ENCODE measurements at regions not wholly inside any gene's neighbourhood (a gene's known extent, or its start where the extent isn't known, plus 50 kb on each side); places are given as distances from the start of the nearest gene placed in this dataset.

- no peak overlapping the region for H4K91ac ChIP-seq (replicated peaks; ENCODE audit: insufficient read length, low read length)
- no peak overlapping the region for H2BK12ac ChIP-seq (ENCODE audit: low read depth, low read length)
- DNase-seq (ENCODE audit: low read depth in 1 of 2, low spot score in 2 of 2): no peak
- H3K9ac ChIP-seq (replicated peaks in 1 of 4; ENCODE audit: extremely low read depth in 1 of 4, low read depth in 3 of 4, low read length in 3 of 4): no peak overlapping the region
- no peak overlapping the region for H3K56ac ChIP-seq (replicated peaks; ENCODE audit: insufficient read length, low read depth, low read length)
- CTCF ChIA-PET (ENCODE audit: partially characterized antibody): interaction anchor here (0.9 to 1.4 kb wide), 11 partner anchors 10 to 573 kb away, joined by 3 to 5 read pairs (median 3); no protein-coding TSS in a partner anchor
- no peak overlapping the region for H3K27ac ChIP-seq (ENCODE audit: low read depth, low read length)
- no peaks in the 10 kb centered on the region for H3K23me2 ChIP-seq (ENCODE audit: low read depth, low read length)
- 90 to 100% methylated on average over 1 to 5 of the region's 5 CpGs for WGBS, 2 experiments (ENCODE audit: extremely low coverage in 1 of 2, insufficient coverage in 1 of 2, insufficient read length in 1 of 2, insufficient replicate concordance in 2 of 2, low coverage in 1 of 2, low lambda C conversion rate in 2 of 2, missing lambda C conversion rate in 1 of 2)
- POLR2A ChIA-PET (ENCODE audit: partially characterized antibody): interaction anchor here (0.6 kb wide), 1 partner anchor 676 kb away, joined by 3 read pairs; no protein-coding TSS in a partner anchor
- no peak overlapping the region for H2BK5ac ChIP-seq (ENCODE audit: low read depth, low read length)
- no peak overlapping the region for H3K4me3 ChIP-seq (ENCODE audit: extremely low read depth in 1 of 4, insufficient read depth in 2 of 4, low read depth in 3 of 4, low read length in 4 of 4)
- no peak overlapping the region for H4K5ac ChIP-seq (ENCODE audit: insufficient read length, low read depth, low read length)
- no peak overlapping the region for H2AK5ac ChIP-seq (ENCODE audit: low read depth, low read length)
- H3K79me1 ChIP-seq (ENCODE audit: low read depth, low read length): no peaks in the 10 kb centered on the region
- no peak overlapping the region for H2BK20ac ChIP-seq (ENCODE audit: low read length)
- H2BK120ac ChIP-seq (replicated peaks; ENCODE audit: low read depth, low read length): no peak overlapping the region
- H4K8ac ChIP-seq (ENCODE audit: extremely low read depth, insufficient read depth, low read length): no peak overlapping the region
- no peak overlapping the region for H2BK15ac ChIP-seq (ENCODE audit: low read length)
- no peaks in the 10 kb centered on the region for H3K36me3 ChIP-seq (ENCODE audit: control insufficient read depth in 2 of 4, insufficient read depth in 4 of 4, low read length in 3 of 4)
- no peaks in the 10 kb centered on the region for H4K20me1 ChIP-seq (replicated peaks in 1 of 2; ENCODE audit: control insufficient read depth in 1 of 2, insufficient read depth in 2 of 2, low read length in 2 of 2)
- H3K14ac ChIP-seq (ENCODE audit: insufficient read length): no peak overlapping the region
- no peaks in the 10 kb centered on the region for H3K4me1 ChIP-seq (replicated peaks in 1 of 4; ENCODE audit: control insufficient read depth in 3 of 4, insufficient read depth in 4 of 4, low read length in 3 of 4)
- no peak overlapping the region for H3K23ac ChIP-seq (ENCODE audit: insufficient read length)
- no peak overlapping the region for H3K4me2 ChIP-seq (ENCODE audit: insufficient read depth in 1 of 2, low read depth in 2 of 2, low read length in 2 of 2)
- no peaks in the 10 kb centered on the region for H3K9me3 ChIP-seq (ENCODE audit: insufficient read depth in 2 of 2, low read depth in 1 of 2, low read length in 1 of 2)
- no peaks in the 10 kb centered on the region for H3K79me2 ChIP-seq (ENCODE audit: control insufficient read depth in 1 of 2, insufficient read depth in 2 of 2, low read length in 2 of 2)
- H3K18ac ChIP-seq (ENCODE audit: extremely low read depth, low read length): no peak overlapping the region
- no peak for FAIRE-seq
- H2AFZ ChIP-seq (ENCODE audit: low read length): no peak overlapping the region
- no peak overlapping the region for H3K4ac ChIP-seq (replicated peaks; ENCODE audit: insufficient read length, low read depth, low read length)
- H3K27me3 ChIP-seq (replicated peaks in 1 of 4; ENCODE audit: control insufficient read depth in 3 of 4, extremely low read depth in 1 of 4, insufficient read depth in 3 of 4, low read length in 3 of 4): no peaks in the 10 kb centered on the region
- TF ChIP-seq ATF3 (IDR thresholded peaks at IDR 0.05; ENCODE audit: insufficient read depth, low read depth, low read length) (no peak), CBX8 (IDR thresholded peaks at IDR 0.05; ENCODE audit: borderline replicate concordance, low read depth, low read length) (no peak), EP300 (IDR thresholded peaks at IDR 0.05; ENCODE audit: borderline replicate concordance in 1 of 2, low read depth in 2 of 2, low read length in 2 of 2) (no peak), KDM1A (IDR thresholded peaks at IDR 0.05; ENCODE audit: borderline replicate concordance, low read length) (no peak), NANOG (IDR thresholded peaks at IDR 0.05; ENCODE audit: insufficient read depth, low read depth, low read length, poor library complexity, severe bottlenecking) (no peak), KDM5A (IDR thresholded peaks at IDR 0.05; ENCODE audit: low read length) (no peak), POU5F1 (IDR thresholded peaks at IDR 0.05; ENCODE audit: low read depth, low read length) (no peak), SRF (IDR thresholded peaks at IDR 0.05; ENCODE audit: low read depth, low read length) (no peak), CHD1 (IDR thresholded peaks at IDR 0.05; ENCODE audit: low read depth, low read length) (no peak), SIX5 (IDR thresholded peaks at IDR 0.05; ENCODE audit: low read depth, low read length) (no peak), RBBP5 (IDR thresholded peaks at IDR 0.05; ENCODE audit: borderline replicate concordance, low read depth, low read length) (no peak), PHF8 (conservative IDR thresholded peaks at IDR 0.05; ENCODE audit: low read depth, low read length) (no peak), BACH1 (IDR thresholded peaks at IDR 0.05; ENCODE audit: low read length) (no peak), TBP (IDR thresholded peaks at IDR 0.05; ENCODE audit: low read depth, low read length) (no peak), CHD2 (IDR thresholded peaks at IDR 0.05; ENCODE audit: low read length) (no peak)
Measured at GRCh38 chr6:134740027-134740373, 209.9 kb downstream of the ALDH8A1 start.
